Glomerular endothelial cell (primary cell): ENCODE measurements at regions not wholly inside any gene's neighbourhood (a gene's known extent, or its start where the extent isn't known, plus 50 kb on each side); places are given as distances from the start of the nearest gene placed in this dataset.

Experiments used
- DNase-seq: peaks from one replicate; pipeline ENCODE4 v3.0.0-alpha.2; 2011; ENCODE audit warnings: low read depth, low spot score; ENCODE audit errors: extremely low read depth

- DNase-seq, result no peak
These were observed 2030.6 kb upstream of the NUDT12 start for GRCh38 chr5:105593011-105593760.

DNA sequence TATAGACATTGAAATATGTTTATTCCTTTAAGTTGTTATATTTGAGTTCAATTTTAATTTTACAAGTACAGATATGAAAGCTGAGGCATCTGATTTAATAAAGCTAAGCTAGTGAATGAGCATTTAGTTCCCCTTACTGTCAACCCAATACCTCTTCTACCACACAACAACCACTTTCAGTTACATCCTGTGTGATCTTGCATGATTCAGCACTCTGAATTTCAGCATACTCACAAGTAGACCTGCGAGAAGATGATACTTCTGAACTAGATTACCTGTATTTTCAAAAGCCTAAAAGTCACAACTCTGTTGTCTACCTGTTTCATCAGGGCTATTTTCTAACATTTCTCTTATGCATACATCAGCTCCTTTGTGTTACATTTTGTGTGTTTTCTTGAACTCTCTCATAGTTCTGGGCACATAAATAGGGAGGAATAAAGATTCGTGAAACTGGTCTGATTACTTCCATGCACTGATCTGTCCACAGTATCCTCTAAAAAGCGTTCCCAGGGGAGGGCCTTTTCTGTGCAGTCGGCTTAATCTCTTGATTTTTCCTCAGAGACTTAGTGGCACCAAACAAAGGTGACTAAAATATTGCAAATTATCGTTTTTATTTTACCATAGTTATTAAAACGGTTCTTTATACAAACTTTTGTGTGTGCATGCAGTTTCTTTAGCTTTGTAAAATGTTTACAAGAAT is 2025.5 kb upstream of the NUDT12 start:
- DNase-seq, result no peak

GRCh38 chr5:105581988-105582690 is 2019.5 kb upstream of the NUDT12 start:
- no peak for DNase-seq

- DNase-seq, result no peak
These were observed 2011.0 kb upstream of the NUDT12 start for GRCh38 chr5:105573575-105573974.

DNA sequence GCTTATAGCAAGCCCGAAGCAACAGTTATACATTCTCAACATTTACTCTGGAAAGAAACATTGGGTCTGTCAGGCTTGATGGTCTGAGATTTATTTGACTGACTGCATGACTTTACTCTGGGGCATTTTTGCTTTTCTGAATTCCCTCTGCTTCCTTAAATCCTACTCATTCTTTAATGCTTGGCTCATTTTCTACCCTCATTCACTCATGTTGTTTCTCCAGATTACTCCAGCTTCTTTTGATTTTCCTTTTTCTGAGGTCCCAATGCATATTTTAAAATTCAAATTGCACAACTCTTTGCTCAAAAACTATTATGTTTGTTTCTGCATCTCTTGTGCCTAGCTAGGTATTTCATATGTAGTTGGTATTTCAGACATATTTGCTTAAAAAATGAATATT is 2002.9 kb upstream of the NUDT12 start:
- no peak for DNase-seq

DNA sequence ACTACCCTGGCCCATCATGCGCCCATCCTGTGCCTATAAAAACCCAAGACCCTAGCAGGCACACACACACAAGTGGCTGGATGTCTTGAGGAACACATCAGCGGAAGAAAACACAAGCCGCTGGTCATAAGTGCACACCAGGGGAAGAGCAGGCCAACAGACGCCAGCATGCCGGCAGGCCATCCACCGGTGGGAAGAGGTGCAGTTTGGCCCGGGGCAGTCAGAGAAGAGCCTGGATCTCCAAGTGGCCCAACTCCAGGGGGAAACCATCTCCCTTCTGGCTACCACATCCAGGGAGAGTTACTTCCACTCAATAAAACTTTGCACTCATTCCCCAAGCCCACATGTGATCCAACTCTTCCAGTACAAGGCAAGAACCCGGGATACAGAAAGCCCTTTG is 2001.3 kb upstream of the NUDT12 start:
- no peak for DNase-seq

DNA sequence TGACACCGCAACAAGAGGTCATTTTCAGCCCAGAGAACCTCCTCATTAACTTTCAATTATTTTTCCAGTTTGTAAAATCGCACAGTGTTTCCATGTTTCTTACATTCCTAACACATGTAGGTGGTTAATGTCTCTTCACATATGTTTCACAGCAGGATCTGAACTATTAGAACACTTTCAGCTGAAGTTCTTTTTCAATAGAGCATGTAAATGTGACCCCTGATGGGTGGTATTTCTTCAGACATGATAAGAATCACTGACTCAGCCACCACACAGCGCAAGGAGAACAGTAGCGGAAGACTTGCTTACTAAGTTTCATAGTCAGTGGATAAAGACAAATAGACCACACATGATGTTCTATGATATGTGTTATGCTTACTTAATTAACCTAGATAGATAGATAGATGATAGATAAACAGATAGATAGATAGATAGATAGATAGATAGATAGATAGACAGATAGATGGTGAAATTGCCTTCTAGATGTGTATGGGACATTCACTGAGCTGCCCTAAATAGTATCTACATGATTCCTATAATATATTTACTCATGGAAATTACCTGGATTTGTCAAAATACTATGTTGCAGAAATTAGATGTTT is 1992.1 kb upstream of the NUDT12 start:
- no peak for DNase-seq

DNA sequence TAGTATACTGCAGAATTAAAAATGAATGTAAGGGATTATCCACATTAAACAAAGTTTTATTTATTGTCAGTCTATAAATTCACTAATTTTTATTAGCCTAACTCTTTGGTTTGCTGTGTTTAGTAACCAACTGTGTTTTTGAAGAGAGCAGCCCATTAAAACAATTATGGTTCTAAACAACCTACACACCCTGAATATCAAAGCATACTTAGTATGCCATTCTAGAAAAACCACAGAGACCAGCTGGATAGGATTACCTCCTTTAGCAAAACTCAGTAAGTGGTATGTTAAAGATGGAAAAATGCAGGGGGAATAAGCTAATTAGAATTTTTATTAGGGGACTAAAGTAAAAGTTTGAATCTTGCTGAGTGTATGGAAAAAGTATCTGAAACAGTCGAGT is 1981.7 kb upstream of the NUDT12 start:
- no peak for DNase-seq

- DNase-seq, result no peak
These were observed 1974.1 kb upstream of the NUDT12 start for GRCh38 chr5:105536675-105537074.

DNA sequence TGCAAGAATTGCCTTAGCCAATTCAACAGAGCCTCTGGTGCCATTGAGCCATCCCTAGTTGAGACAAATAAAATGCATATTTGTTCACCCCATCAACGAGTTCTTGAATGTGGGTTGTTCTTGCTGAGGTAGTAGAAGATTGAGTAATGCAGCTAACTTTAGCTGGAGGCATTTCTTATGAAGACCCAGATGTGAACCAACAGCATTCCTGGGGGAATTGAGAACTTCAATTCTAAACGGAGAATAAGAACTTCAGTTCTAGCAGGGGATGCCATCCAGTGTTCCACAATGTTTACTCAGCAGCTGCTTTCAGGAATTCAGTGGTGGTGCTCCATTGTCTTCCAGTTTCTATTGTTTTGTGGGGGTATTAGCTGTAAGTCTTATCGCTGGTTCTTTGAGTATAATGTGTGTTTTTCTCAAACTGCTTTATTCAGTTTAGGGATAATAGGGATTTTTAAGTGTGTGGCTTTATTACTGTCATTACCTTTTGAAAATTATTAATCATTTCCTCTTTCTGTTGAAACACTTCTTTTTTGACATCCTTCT is 1968.2 kb upstream of the NUDT12 start:
- DNase-seq, result no peak

DNA sequence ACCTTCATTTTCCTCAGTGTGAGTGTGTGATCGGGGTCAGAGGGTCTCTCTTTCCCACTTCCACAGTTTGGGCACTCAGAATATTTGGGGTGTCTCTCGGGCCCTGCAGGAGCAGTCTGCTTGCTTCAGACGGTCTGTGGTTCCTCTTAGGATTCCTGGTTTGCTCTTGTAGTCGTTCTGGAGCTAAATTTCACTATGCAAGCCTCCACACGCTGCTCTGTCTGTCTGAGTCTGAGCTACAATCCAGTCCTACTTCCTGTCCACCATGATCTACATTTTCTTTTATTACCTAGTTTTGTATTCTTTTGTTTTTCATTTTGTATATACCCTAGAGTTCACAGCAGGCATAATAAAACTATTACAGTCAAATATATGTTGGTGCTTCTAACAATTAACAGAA is 1967.3 kb upstream of the NUDT12 start:
- DNase-seq, result no peak

- DNase-seq, result no peak
These were observed 1945.9 kb upstream of the NUDT12 start for GRCh38 chr5:105508519-105508918.

DNA sequence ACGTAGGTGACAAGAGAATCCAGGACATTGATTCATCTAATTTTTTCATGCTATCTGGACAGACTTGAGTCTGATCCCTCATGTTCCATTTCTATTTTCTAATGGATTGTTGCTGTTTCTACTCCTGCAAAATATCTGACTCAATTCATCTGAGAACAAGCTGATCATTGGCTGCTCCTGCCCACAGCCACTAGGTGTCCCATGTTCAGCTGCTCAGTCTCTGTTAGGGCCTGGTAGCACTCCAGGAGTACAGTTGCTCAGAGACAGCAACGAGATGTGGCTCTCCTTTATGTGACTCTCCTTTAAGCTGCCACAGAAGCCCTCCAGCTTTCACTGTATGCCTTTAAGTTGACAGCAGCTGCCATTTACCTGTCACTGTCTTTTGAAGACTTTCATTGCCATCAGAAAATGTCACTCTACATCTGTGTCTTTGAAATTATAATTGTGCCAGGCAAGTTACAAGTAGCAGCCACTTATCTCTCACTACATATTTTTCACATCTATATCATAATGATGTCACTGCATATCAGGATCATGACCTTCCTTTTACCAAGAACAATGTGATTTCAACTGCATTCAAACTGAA is 1944.2 kb upstream of the NUDT12 start:
- DNase-seq, result no peak

DNA sequence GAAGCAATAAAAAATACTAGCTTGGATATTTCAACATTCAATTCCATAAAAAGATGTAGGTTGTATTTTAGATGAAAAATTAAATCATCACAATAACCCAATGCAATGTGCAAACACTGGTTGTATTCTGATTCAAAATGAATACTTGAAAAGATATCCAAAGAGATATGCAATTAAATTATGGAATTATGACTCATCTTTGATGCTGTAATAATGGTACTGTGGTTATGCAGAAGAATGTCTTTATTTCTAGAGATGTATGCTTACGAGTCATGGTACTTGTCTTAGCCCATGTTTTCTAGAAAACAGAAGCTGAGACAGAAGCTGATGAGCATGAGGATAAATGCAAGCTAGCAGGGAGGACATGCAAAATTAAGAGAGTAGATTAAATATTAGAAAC is 1941.4 kb upstream of the NUDT12 start:
- no peak for DNase-seq

- DNase-seq, result no peak
These were observed 1938.7 kb upstream of the NUDT12 start for GRCh38 chr5:105501315-105501714.

GRCh38 chr5:105475401-105475800 is 1912.8 kb upstream of the NUDT12 start:
- DNase-seq, result no peak

GRCh38 chr5:105462377-105462776 is 1899.8 kb upstream of the NUDT12 start:
- no peak for DNase-seq

DNA sequence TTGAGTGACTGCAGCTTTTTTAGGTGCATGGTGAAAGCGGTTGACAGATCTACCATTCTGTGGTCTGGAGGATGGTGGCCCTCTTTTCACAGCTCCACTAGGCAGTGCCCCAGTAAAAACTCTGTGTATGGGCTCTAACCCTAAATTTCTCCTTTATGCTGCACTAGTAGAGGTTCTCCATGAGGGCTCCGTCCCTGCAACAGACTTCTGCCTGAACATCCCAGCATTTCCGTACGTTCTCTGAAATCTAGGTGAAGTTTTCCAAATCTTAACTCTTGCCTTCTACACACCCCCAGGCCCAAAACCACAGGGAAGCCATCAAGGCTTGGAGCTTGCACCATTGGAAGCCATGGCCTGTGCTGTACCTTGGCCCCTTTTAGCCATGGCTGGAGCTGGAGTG is 1898.1 kb upstream of the NUDT12 start:
- DNase-seq, result no peak

- no peak for DNase-seq
These were observed 1890.7 kb upstream of the NUDT12 start for GRCh38 chr5:105453216-105453807.

- no peak for DNase-seq
These were observed 1885.7 kb upstream of the NUDT12 start for GRCh38 chr5:105448271-105448670.
